Parathyroid adenoma (tissue), 2 donors: ENCODE measurements at regions not wholly inside any gene's neighbourhood (a gene's known extent, or its start where the extent isn't known, plus 50 kb on each side); places are given as distances from the start of the nearest gene placed in this dataset.
"Not testable (repeated sequence)": the region's sequence is repeated elsewhere in the genome, so short reads cannot be mapped to it uniquely, and the experiment has no call there.

Experiments used
- H2AFZ ChIP-seq: fragments of 300-600 bp; sonication (generic); one replicate; pipeline ENCODE4 v1.7.0; 2017; ENCODE audit warnings: antibody characterized with exemption, mild to moderate bottlenecking
- H3K27ac ChIP-seq: fragments of 300-600 bp; sonication (generic); one replicate; pipeline ENCODE4 v1.7.0; 2017
- H3K27me3 ChIP-seq: fragments of 300-600 bp; sonication (generic); one replicate; pipeline ENCODE4 v1.7.0; 2017; ENCODE audit warnings: low read length; ENCODE audit not compliant: control insufficient read depth, insufficient read depth
- H3K36me3 ChIP-seq: fragments of 300-600 bp; sonication (generic); one replicate; pipeline ENCODE4 v1.7.0; 2017; ENCODE audit warnings: low read length; ENCODE audit not compliant: control insufficient read depth, insufficient read depth
- H3K4me1 ChIP-seq: fragments of 300-600 bp; sonication (generic); one replicate; pipeline ENCODE4 v1.7.0; 2017; ENCODE audit warnings: control low read depth
- H3K4me2 ChIP-seq: fragments of 300-600 bp; sonication (generic); one replicate; pipeline ENCODE4 v1.7.0; 2017; ENCODE audit warnings: low read length
- H3K4me3 ChIP-seq: fragments of 300-600 bp; sonication (generic); one replicate; pipeline ENCODE4 v1.7.0; 2017; ENCODE audit warnings: low read depth, low read length
- H3K79me2 ChIP-seq: fragments of 300-600 bp; sonication (generic); one replicate; pipeline ENCODE4 v1.7.0; 2017; ENCODE audit warnings: control low read depth
- H3K9ac ChIP-seq: fragments of 300-600 bp; sonication (generic); one replicate; pipeline ENCODE4 v1.7.0; 2017; ENCODE audit warnings: mild to moderate bottlenecking
- H3K9me3 ChIP-seq: fragments of 300-600 bp; sonication (generic); one replicate; pipeline ENCODE4 v1.7.0; 2017; ENCODE audit warnings: low read length; ENCODE audit not compliant: control insufficient read depth
- TF ChIP-seq, protein P1 (sequence below): fragments of 300-600 bp; sonication (generic); IDR thresholded peaks from one replicate; pipeline ENCODE4 v1.7.0; 2017; ENCODE audit warnings: antibody characterized with exemption, mild to moderate bottlenecking
- donor health status: primary hyperparathyroidism.

DNA sequence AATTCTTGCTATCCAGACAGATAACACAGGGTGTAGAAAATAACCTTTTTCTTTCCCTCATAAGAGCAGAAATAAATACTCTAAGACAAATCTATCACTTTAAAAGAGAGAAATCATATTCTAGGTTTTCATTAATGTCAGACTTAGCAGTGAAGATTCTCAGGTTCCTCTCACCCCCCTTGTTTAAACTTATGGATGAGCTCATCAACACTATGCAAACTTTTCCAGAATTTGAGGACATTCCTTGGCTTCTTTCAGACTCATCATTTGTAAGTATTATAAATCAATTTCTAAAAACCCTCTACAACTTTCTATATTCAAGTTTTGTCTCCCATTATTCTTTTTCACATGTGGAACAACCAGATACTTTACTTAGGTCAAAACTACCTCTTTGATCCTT is 374.9 kb upstream of the TRPC7 start:
- H3K27ac ChIP-seq, result no peak overlapping the region
- no peaks in the 10 kb centered on the region for H3K36me3 ChIP-seq
- no peaks in the 10 kb centered on the region for H3K4me1 ChIP-seq
- no peak overlapping the region for H2AFZ ChIP-seq
- H3K9ac ChIP-seq, result no peak overlapping the region
- H3K79me2 ChIP-seq, result no peaks in the 10 kb centered on the region
- TF ChIP-seq, protein P1, sequence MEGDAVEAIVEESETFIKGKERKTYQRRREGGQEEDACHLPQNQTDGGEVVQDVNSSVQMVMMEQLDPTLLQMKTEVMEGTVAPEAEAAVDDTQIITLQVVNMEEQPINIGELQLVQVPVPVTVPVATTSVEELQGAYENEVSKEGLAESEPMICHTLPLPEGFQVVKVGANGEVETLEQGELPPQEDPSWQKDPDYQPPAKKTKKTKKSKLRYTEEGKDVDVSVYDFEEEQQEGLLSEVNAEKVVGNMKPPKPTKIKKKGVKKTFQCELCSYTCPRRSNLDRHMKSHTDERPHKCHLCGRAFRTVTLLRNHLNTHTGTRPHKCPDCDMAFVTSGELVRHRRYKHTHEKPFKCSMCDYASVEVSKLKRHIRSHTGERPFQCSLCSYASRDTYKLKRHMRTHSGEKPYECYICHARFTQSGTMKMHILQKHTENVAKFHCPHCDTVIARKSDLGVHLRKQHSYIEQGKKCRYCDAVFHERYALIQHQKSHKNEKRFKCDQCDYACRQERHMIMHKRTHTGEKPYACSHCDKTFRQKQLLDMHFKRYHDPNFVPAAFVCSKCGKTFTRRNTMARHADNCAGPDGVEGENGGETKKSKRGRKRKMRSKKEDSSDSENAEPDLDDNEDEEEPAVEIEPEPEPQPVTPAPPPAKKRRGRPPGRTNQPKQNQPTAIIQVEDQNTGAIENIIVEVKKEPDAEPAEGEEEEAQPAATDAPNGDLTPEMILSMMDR, result no peak
- H3K27me3 ChIP-seq, result no peaks in the 10 kb centered on the region
- H3K9me3 ChIP-seq, result no peaks in the 10 kb centered on the region
- H3K4me3 ChIP-seq, result no peak overlapping the region
- no peak overlapping the region for H3K4me2 ChIP-seq

DNA sequence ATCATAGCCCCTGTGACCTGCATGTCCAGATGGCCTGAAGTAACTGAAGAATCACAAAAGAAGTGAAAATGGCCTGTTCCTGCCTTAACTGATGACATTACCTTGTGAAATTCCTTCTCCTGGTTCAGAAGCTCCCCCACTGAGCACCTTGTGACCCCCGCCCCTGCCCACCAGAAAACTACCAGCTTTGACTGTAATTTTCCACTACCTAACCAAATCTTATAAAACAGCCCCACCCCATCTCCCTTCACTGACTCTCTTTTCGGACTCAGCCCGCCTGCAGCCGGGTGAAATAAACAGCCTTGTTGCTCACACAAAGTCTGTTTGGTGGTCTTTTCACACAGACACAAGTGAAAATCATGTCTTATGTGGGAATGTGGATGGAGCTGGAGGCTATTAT is 373.9 kb upstream of the TRPC7 start:
- not testable (repeated sequence) for H3K79me2 ChIP-seq

DNA sequence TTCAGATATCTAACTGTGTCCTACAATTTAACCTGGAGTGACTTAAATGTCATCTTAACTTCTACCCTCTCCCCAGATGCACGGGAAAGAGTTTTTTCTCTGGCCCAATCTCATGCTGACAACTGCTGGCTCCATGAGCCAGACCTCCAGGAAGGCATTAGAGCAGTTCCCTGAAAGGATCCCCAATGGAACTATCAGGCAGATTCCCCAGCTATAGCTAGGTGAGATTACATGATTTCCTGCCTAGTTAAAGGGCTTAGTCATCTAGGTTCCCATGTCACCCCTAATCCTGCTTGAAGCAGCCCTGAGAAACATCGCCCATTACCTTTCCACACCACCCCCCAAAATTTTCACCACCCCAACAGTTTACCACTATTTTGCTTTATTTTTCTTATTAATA is 373.5 kb upstream of the TRPC7 start:
- Histone ChIP-seq H3K9ac (no peak overlapping the region), H3K4me3 (no peak overlapping the region), H3K27me3 (no peaks in the 10 kb centered on the region), H3K27ac (no peak overlapping the region), H3K4me2 (no peak overlapping the region), H3K79me2 (no peaks in the 10 kb centered on the region), H3K4me1 (no peaks in the 10 kb centered on the region), H2AFZ (no peak overlapping the region), H3K9me3 (no peaks in the 10 kb centered on the region), H3K36me3 (no peaks in the 10 kb centered on the region)
- TF ChIP-seq, protein P1, result no peak

More for the DNA sequence above, 373.9 kb upstream of the TRPC7 start:
- not testable (repeated sequence) for H3K27me3 ChIP-seq, H3K4me1 ChIP-seq, H3K36me3 ChIP-seq, H2AFZ ChIP-seq, H3K4me3 ChIP-seq, H3K27ac ChIP-seq, H3K9me3 ChIP-seq, H3K9ac ChIP-seq, H3K4me2 ChIP-seq

DNA sequence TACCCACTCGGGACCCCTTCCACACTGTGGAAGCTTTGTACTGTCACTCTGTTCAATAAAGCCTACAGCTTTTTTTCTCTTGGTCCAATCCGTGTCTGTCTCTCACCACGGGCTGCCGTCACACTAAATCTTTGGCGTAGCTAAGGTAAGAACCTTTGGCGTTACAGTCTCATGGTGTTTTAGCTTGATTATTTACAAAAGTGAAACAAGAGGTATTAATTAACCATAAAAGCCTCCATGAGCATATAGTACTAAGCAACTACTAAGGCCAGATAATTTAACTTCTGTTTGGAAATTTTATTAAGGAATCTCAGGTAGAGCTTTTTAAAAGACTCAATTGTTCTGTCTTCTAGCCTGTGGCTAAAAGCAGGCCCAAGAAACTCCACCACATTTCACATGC is 370.7 kb upstream of the TRPC7 start:
- no peaks in the 10 kb centered on the region for H3K79me2 ChIP-seq
- no peaks in the 10 kb centered on the region for H3K36me3 ChIP-seq
- H3K9me3 ChIP-seq, result no peaks in the 10 kb centered on the region
- H2AFZ ChIP-seq, result no peak overlapping the region
- H3K4me1 ChIP-seq, result no peaks in the 10 kb centered on the region
- no peaks in the 10 kb centered on the region for H3K27me3 ChIP-seq
- H3K9ac ChIP-seq, result no peak overlapping the region
- TF ChIP-seq, protein P1, result no peak
- no peak overlapping the region for H3K4me2 ChIP-seq
- H3K27ac ChIP-seq, result no peak overlapping the region
- no peak overlapping the region for H3K4me3 ChIP-seq

DNA sequence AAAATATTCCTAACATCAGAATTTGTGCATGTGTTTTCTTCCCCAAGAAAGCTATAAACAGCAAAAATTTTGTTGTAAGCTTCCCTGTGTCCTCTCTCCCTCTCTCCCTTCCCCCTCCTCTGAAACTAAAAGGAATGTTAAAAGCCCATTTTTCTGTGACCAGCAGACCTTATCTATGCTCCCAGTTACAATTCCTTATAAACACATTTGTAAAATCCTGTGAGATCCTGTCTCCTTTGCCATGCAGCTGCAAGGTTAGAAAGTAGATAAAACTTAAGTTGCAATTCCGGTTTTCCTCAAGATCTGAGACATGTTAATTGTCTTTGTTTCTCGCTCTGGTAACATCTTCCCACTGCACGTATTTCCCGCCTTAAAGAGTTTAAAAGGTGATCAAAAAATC is 370.3 kb upstream of the TRPC7 start:
- not testable (repeated sequence) for H3K27me3 ChIP-seq, H3K4me2 ChIP-seq, H3K36me3 ChIP-seq, H3K9ac ChIP-seq, H3K79me2 ChIP-seq, H3K4me1 ChIP-seq, H3K4me3 ChIP-seq, H3K27ac ChIP-seq, H2AFZ ChIP-seq, H3K9me3 ChIP-seq

DNA sequence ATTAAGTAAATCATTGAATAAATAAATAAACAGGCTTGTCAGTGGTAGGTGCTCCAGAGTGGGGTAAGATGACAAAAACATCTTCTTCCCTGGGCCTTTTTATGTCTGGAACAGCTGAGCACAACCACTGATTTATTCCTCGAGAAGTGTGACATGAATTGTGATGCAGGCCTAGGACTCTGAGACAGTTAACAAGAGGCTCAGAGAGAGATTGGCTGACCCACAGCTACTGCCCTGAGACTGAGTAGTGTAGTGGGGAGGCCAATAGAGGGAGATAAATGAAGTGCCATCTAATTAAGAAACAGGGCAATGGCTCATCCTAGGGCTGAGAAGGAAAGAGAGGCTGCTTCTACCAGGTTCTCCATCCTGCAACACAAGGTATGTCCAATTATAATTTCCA is 369.3 kb upstream of the TRPC7 start:
- TF ChIP-seq, protein P1, result no peak
- Histone ChIP-seq H3K9me3 (no peaks in the 10 kb centered on the region), H3K4me3 (no peak overlapping the region), H2AFZ (no peak overlapping the region), H3K9ac (no peak overlapping the region), H3K27ac (no peak overlapping the region), H3K4me1 (no peaks in the 10 kb centered on the region), H3K4me2 (no peak overlapping the region), H3K36me3 (no peaks in the 10 kb centered on the region), H3K79me2 (no peaks in the 10 kb centered on the region), H3K27me3 (no peaks in the 10 kb centered on the region)
